DND-41 (cell line): ENCODE measurements at regions not wholly inside any gene's neighbourhood (a gene's known extent, or its start where the extent isn't known, plus 50 kb on each side); places are given as distances from the start of the nearest gene placed in this dataset.

Experiments
- EZH2 ChIP-seq: IDR thresholded peaks from 3 replicates; pipeline ENCODE4 v1.6.1; 2012; ENCODE audit warnings: borderline replicate concordance, low read depth, mild to moderate bottlenecking, moderate library complexity, low read length, inconsistent platforms; ENCODE audit not compliant: severe bottlenecking
- TF ChIP-seq, protein P1 (sequence below): IDR thresholded peaks from 2 replicates; pipeline ENCODE4 v1.5.1; 2012; ENCODE audit warnings: borderline replicate concordance, low read length, moderate library complexity, mild to moderate bottlenecking; ENCODE audit not compliant: poor library complexity, severe bottlenecking; ENCODE audit errors: extremely low read depth

DNA sequence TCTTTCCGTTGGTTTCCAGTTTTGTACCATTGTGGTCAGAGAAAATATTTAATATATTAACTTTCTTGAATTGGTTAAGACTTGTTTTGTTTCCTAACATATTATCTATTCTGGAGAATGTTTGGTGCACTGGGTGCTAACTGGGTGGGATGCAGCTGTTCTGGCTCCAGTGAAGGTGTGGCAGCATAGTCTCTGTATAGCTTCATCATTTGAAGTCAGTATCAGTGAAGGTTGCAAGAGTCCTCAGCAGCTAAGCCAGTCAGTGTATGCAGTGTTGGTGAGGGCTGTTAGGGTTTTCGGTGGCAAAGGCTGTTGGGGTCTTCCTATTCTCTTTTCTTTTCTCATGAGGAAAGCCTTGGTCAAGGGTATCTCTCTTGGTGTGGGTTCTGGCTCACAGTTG, 698.7 kb upstream of the ADGRL4 start:
- no peak for TF ChIP-seq EZH2
- TF ChIP-seq, protein P1, sequence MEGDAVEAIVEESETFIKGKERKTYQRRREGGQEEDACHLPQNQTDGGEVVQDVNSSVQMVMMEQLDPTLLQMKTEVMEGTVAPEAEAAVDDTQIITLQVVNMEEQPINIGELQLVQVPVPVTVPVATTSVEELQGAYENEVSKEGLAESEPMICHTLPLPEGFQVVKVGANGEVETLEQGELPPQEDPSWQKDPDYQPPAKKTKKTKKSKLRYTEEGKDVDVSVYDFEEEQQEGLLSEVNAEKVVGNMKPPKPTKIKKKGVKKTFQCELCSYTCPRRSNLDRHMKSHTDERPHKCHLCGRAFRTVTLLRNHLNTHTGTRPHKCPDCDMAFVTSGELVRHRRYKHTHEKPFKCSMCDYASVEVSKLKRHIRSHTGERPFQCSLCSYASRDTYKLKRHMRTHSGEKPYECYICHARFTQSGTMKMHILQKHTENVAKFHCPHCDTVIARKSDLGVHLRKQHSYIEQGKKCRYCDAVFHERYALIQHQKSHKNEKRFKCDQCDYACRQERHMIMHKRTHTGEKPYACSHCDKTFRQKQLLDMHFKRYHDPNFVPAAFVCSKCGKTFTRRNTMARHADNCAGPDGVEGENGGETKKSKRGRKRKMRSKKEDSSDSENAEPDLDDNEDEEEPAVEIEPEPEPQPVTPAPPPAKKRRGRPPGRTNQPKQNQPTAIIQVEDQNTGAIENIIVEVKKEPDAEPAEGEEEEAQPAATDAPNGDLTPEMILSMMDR = no peak
